ENCODE measurements at regions not wholly inside any gene's neighbourhood (a gene's known extent, or its start where the extent isn't known, plus 50 kb on each side); places are given as distances from the start of the nearest gene placed in this dataset.
A peak's percentile ranks its signal among the peaks of the same experiment; 100 is the strongest.

DNA sequence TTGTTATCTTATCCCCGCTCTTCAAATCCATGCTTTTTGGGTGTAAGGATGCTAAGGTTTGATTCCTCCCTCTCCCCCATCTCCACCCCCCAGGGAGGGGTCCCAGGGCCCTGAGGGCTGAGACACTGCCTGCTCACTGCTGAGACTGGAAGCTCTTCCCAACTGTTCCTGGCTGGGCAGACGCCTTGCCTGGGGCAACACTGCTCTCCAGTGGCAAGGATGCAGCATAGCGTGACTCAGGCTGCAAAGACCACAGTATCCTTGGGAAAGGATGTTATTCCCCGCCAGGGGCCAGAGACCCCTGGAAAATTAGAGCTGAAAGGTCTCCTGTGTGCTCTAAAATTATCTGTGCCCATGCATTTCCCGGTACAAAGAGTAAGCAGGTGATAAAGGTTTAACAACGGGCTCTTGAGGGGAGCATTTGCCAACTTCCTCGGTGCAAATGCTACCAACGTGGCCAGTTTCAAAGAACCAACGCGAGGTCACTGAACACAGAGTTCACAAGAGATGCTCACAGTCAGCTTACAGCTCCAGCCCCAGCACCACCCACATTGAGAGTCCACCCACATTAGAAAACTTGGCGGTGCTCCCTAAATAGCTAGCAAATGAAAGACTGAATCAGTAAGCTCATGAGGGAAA, 271.9 kb downstream of the NSG2 start:
- TF ChIP-seq, protein P1, sequence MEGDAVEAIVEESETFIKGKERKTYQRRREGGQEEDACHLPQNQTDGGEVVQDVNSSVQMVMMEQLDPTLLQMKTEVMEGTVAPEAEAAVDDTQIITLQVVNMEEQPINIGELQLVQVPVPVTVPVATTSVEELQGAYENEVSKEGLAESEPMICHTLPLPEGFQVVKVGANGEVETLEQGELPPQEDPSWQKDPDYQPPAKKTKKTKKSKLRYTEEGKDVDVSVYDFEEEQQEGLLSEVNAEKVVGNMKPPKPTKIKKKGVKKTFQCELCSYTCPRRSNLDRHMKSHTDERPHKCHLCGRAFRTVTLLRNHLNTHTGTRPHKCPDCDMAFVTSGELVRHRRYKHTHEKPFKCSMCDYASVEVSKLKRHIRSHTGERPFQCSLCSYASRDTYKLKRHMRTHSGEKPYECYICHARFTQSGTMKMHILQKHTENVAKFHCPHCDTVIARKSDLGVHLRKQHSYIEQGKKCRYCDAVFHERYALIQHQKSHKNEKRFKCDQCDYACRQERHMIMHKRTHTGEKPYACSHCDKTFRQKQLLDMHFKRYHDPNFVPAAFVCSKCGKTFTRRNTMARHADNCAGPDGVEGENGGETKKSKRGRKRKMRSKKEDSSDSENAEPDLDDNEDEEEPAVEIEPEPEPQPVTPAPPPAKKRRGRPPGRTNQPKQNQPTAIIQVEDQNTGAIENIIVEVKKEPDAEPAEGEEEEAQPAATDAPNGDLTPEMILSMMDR (conservative IDR thresholded peaks at IDR 0.05; ENCODE audit: low read length), result peak; percentile 52
- TF ChIP-seq EZH2phosphoT487 (IDR thresholded peaks at IDR 0.05; ENCODE audit: borderline replicate concordance), result no peak

Data from Loucy (cell line).